ENCODE measurements at regions not wholly inside any gene's neighbourhood (a gene's known extent, or its start where the extent isn't known, plus 50 kb on each side); places are given as distances from the start of the nearest gene placed in this dataset.

GRCh38 chr1:80540596-80540995, 1260.1 kb upstream of the ADGRL2 start:
- no peak overlapping the region for H4K8ac ChIP-seq (ENCODE audit: extremely low read depth, insufficient read depth, low read length)
- no peaks in the 10 kb centered on the region for H3K79me1 ChIP-seq (ENCODE audit: low read depth, low read length)
- no peak overlapping the region for H3K27ac ChIP-seq (ENCODE audit: low read depth, low read length)
- H3K9ac ChIP-seq (replicated peaks in 1 of 4; ENCODE audit: extremely low read depth in 1 of 4, low read depth in 3 of 4, low read length in 3 of 4) = no peak overlapping the region
- no peak overlapping the region for H3K4ac ChIP-seq (replicated peaks; ENCODE audit: insufficient read length, low read depth, low read length)
- ChIA-PET POLR2A (ENCODE audit: partially characterized antibody) (no interaction called here), CTCF (ENCODE audit: partially characterized antibody) (no interaction called here)
- no peak overlapping the region for H2AFZ ChIP-seq (ENCODE audit: low read length)
- H3K4me3 ChIP-seq (ENCODE audit: extremely low read depth in 1 of 4, insufficient read depth in 2 of 4, low read depth in 3 of 4, low read length in 4 of 4) = no peak overlapping the region
- no peak overlapping the region for H2BK15ac ChIP-seq (ENCODE audit: low read length)
- no peak overlapping the region for H2BK5ac ChIP-seq (ENCODE audit: low read depth, low read length)
- no peaks in the 10 kb centered on the region for H3K79me2 ChIP-seq (ENCODE audit: control insufficient read depth in 1 of 2, insufficient read depth in 2 of 2, low read length in 2 of 2)
- WGBS, 2 experiments (ENCODE audit: extremely low coverage in 1 of 2, insufficient coverage in 1 of 2, insufficient read length in 1 of 2, insufficient replicate concordance in 2 of 2, low coverage in 1 of 2, low lambda C conversion rate in 2 of 2, missing lambda C conversion rate in 1 of 2) = 84% methylated on average over 1 of the region's 1 CpG; no CpG with 5 or more reads in 1 of the 2 experiments
- no peak overlapping the region for H2BK12ac ChIP-seq (ENCODE audit: low read depth, low read length)
- TF ChIP-seq KDM4A (IDR thresholded peaks at IDR 0.05; ENCODE audit: low read depth, low read length, severe bottlenecking) (no peak), TAF1 (IDR thresholded peaks at IDR 0.05; ENCODE audit: low read depth, low read length) (no peak), YY1 (IDR thresholded peaks at IDR 0.05; ENCODE audit: low read depth, low read length) (no peak), SP4 (IDR thresholded peaks at IDR 0.05; ENCODE audit: low read length) (no peak), CTCF (IDR thresholded peaks at IDR 0.05; ENCODE audit: control extremely low read depth in 1 of 3, insufficient read depth in 1 of 3, low read depth in 1 of 3, low read length in 3 of 3) (no peak), CHD2 (IDR thresholded peaks at IDR 0.05; ENCODE audit: low read length) (no peak), CTBP2 (IDR thresholded peaks at IDR 0.05; ENCODE audit: borderline replicate concordance, insufficient read depth, insufficient read length, low read length) (no peak), SIN3A (conservative IDR thresholded peaks at IDR 0.05 in 1 of 2, IDR thresholded peaks at IDR 0.05 in 1 of 2; ENCODE audit: low read depth in 1 of 2, low read length in 2 of 2) (no peak), CREB1 (IDR thresholded peaks at IDR 0.05) (no peak)
- TF ChIP-seq, protein P1, sequence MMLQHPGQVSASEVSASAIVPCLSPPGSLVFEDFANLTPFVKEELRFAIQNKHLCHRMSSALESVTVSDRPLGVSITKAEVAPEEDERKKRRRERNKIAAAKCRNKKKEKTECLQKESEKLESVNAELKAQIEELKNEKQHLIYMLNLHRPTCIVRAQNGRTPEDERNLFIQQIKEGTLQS (IDR thresholded peaks at IDR 0.05; ENCODE audit: insufficient read depth, low read depth, low read length) = no peak
- H4K5ac ChIP-seq (ENCODE audit: insufficient read length, low read depth, low read length) = no peak overlapping the region
- no peak overlapping the region for H2BK20ac ChIP-seq (ENCODE audit: low read length)
- peaks cover 0 to 11% (median 3%) of the 10 kb centered on the region in 4 experiments; a peak in 3 of 7 replicates for H3K4me1 ChIP-seq (replicated peaks in 1 of 4; ENCODE audit: control insufficient read depth in 3 of 4, insufficient read depth in 4 of 4, low read length in 3 of 4)
- no peak overlapping the region for H3K14ac ChIP-seq (ENCODE audit: insufficient read length)
- no peak overlapping the region for H3K18ac ChIP-seq (ENCODE audit: extremely low read depth, low read length)
- no peak overlapping the region for H4K91ac ChIP-seq (replicated peaks; ENCODE audit: insufficient read length, low read length)
- no peaks in the 10 kb centered on the region for H3K9me3 ChIP-seq (ENCODE audit: insufficient read depth in 2 of 2, low read depth in 1 of 2, low read length in 1 of 2)
- no peak overlapping the region for H3K56ac ChIP-seq (replicated peaks; ENCODE audit: insufficient read length, low read depth, low read length)
- H3K27me3 ChIP-seq (replicated peaks in 1 of 4; ENCODE audit: control insufficient read depth in 3 of 4, extremely low read depth in 1 of 4, insufficient read depth in 3 of 4, low read length in 3 of 4) = no peaks in the 10 kb centered on the region
- H2BK120ac ChIP-seq (replicated peaks; ENCODE audit: low read depth, low read length) = no peak overlapping the region
- no peak for FAIRE-seq
- no peaks in the 10 kb centered on the region for H3K36me3 ChIP-seq (ENCODE audit: control insufficient read depth in 2 of 4, insufficient read depth in 4 of 4, low read length in 3 of 4)
- H4K20me1 ChIP-seq (replicated peaks in 1 of 2; ENCODE audit: control insufficient read depth in 1 of 2, insufficient read depth in 2 of 2, low read length in 2 of 2) = no peaks in the 10 kb centered on the region
- no peak overlapping the region for H3K23ac ChIP-seq (ENCODE audit: insufficient read length)
- H3K23me2 ChIP-seq (ENCODE audit: low read depth, low read length) = no peaks in the 10 kb centered on the region
- H2AK5ac ChIP-seq (ENCODE audit: low read depth, low read length) = no peak overlapping the region
- DNase-seq (ENCODE audit: low read depth in 1 of 2, low spot score in 2 of 2) = no peak
- H3K4me2 ChIP-seq (ENCODE audit: insufficient read depth in 1 of 2, low read depth in 2 of 2, low read length in 2 of 2) = no peak overlapping the region

Data from H1 (cell line).